IMR-90 (cell line): ENCODE measurements at regions not wholly inside any gene's neighbourhood (a gene's known extent, or its start where the extent isn't known, plus 50 kb on each side); places are given as distances from the start of the nearest gene placed in this dataset.

Experiments
- ATAC-seq: fragments of 200-7000 bp; cut with Tn5 transposase; 2 replicates; pipeline ENCODE4 v1.9.1; 2020; ENCODE audit warnings: low read depth, mild to moderate bottlenecking, moderate library complexity
- BruUV-seq: library from RNA; stranded (reverse); fragments of 400-500 nt; replicated peaks from 2 replicates; lab custom pipeline; 2021; lab: Mats Ljungman, UMichigan
- CTCF ChIA-PET: fragments of 300-600 bp; formaldehyde crosslinking; extraction: SDS; loops from one replicate; lab custom pipeline; 2021; ENCODE audit warnings: antibody characterized with exemption; lab: Yijun Ruan, JAX
- POLR2A ChIA-PET: fragments of 300-600 bp; sonication (Branson Sonifier 250); formaldehyde crosslinking; loops from one replicate; lab custom pipeline; 2022; ENCODE audit warnings: antibody characterized with exemption; ENCODE audit not compliant: unreplicated experiment; lab: Charles Lee
- DNase-seq: peaks from one replicate; pipeline ENCODE4 v3.0.0; 2013
- H2AFZ ChIP-seq: replicated peaks from 2 replicates; pipeline ENCODE3; 2013; ENCODE audit warnings: low read length, mild to moderate bottlenecking; ENCODE audit not compliant: poor library complexity
- H2AK5ac ChIP-seq: 2 replicates; pipeline ENCODE4 v1.6.1; 2013; ENCODE audit warnings: low read depth, low read length, inconsistent platforms
- H2AK9ac ChIP-seq: replicated peaks from 2 replicates; pipeline ENCODE3; 2013; ENCODE audit warnings: mild to moderate bottlenecking, low read depth, low read length, moderate library complexity; ENCODE audit not compliant: poor library complexity
- H2BK120ac ChIP-seq: 2 replicates; pipeline ENCODE4 v1.6.1; 2013; ENCODE audit warnings: low read depth, low read length, inconsistent platforms
- H2BK15ac ChIP-seq: 3 replicates; pipeline ENCODE4 v1.6.1; 2013; ENCODE audit warnings: low read depth, low read length, inconsistent platforms
- H2BK20ac ChIP-seq: 2 replicates; pipeline ENCODE4 v1.6.1; 2013; ENCODE audit warnings: low read depth, mild to moderate bottlenecking, inconsistent platforms, low read length, moderate library complexity
- H2BK5ac ChIP-seq: 2 replicates; pipeline ENCODE4 v1.6.1; 2013; ENCODE audit warnings: mild to moderate bottlenecking, low read depth, low read length, inconsistent platforms; ENCODE audit not compliant: poor library complexity, severe bottlenecking
- H3K14ac ChIP-seq: replicated peaks from 2 replicates; pipeline ENCODE4 v1.6.1; 2013; ENCODE audit warnings: low read depth, low read length, inconsistent platforms
- H3K18ac ChIP-seq: 2 replicates; pipeline ENCODE4 v1.6.1; 2013; ENCODE audit warnings: low read depth, low read length, control low read depth
- H3K23ac ChIP-seq: 2 replicates; pipeline ENCODE4 v1.6.1; 2013; ENCODE audit warnings: low read depth, low read length, inconsistent platforms
- H3K27ac ChIP-seq: 2 replicates; pipeline ENCODE4 v1.5.1; 2013; ENCODE audit warnings: mild to moderate bottlenecking, control low read depth, low read length; ENCODE audit not compliant: insufficient read depth
- H3K27me3 ChIP-seq: 2 replicates; pipeline ENCODE4 v1.6.1; 2013; ENCODE audit warnings: low read length; ENCODE audit not compliant: control insufficient read depth, insufficient read depth
- H3K36me3 ChIP-seq: 2 replicates; pipeline ENCODE4 v1.6.1; 2013; ENCODE audit warnings: low read length, mixed read lengths; ENCODE audit not compliant: control insufficient read depth, insufficient read depth
- H3K4ac ChIP-seq: 2 replicates; pipeline ENCODE4 v1.6.1; 2013; ENCODE audit warnings: low read depth, low read length, inconsistent platforms
- H3K4me1 ChIP-seq: 2 replicates; pipeline ENCODE4 v1.6.1; 2013; ENCODE audit warnings: low read length, mixed read lengths; ENCODE audit not compliant: control insufficient read depth, insufficient read depth
- H3K4me2 ChIP-seq: 2 replicates; pipeline ENCODE4 v1.6.1; 2013; ENCODE audit warnings: low read depth, mild to moderate bottlenecking, control low read depth, low read length, moderate library complexity
- H3K4me3 ChIP-seq: 2 replicates; pipeline ENCODE4 v1.5.1; 2013; ENCODE audit warnings: low read depth, mild to moderate bottlenecking, control low read depth, low read length, moderate library complexity; ENCODE audit not compliant: insufficient read depth
- H3K56ac ChIP-seq: 2 replicates; pipeline ENCODE4 v1.6.1; 2013; ENCODE audit warnings: low read length, inconsistent platforms; ENCODE audit not compliant: insufficient read depth; ENCODE audit errors: extremely low read depth
- H3K79me1 ChIP-seq, 2 experiments: 2 replicates each; pipeline ENCODE4 v1.6.1; 2013; ENCODE audit warnings: low read length in 2 of 2, inconsistent platforms in 1 of 2, low read depth in 1 of 2
- H3K9ac ChIP-seq: 2 replicates; pipeline ENCODE4 v1.6.1; 2013; ENCODE audit warnings: low read depth, low read length, control low read depth
- H3K9me1 ChIP-seq: 2 replicates; pipeline ENCODE4 v1.6.1; 2013; ENCODE audit warnings: low read length, inconsistent platforms; ENCODE audit not compliant: insufficient read depth
- H3K9me3 ChIP-seq: 2 replicates; pipeline ENCODE4 v1.6.1; 2013; ENCODE audit warnings: low read length; ENCODE audit not compliant: control insufficient read depth, insufficient read depth
- H4K20me1 ChIP-seq: 2 replicates; pipeline ENCODE4 v1.6.1; 2013; ENCODE audit warnings: low read length, inconsistent platforms; ENCODE audit not compliant: insufficient read depth
- H4K5ac ChIP-seq: 2 replicates; pipeline ENCODE4 v1.6.1; 2013; ENCODE audit warnings: mild to moderate bottlenecking, low read depth, low read length, control low read depth
- H4K8ac ChIP-seq, 2 experiments: 2 replicates each; pipeline ENCODE4 v1.6.1; 2013; ENCODE audit warnings: low read depth in 2 of 2, low read length in 2 of 2, control low read depth in 1 of 2, inconsistent platforms in 1 of 2
- H4K91ac ChIP-seq: 2 replicates; pipeline ENCODE4 v1.6.1; 2013; ENCODE audit warnings: low read depth, low read length, inconsistent platforms; ENCODE audit not compliant: insufficient read depth
- CTCF ChIP-seq: conservative IDR thresholded peaks from 2 replicates; pipeline ENCODE4 v1.5.1; 2012; ENCODE audit warnings: mild to moderate bottlenecking, low read depth, low read length, improper control_type of control experiment
- MAFK ChIP-seq: IDR thresholded peaks from 2 replicates; pipeline ENCODE4 v1.6.1; 2012; ENCODE audit warnings: low read depth, low read length, improper control_type of control experiment
- MAZ ChIP-seq: IDR thresholded peaks from 2 replicates; pipeline ENCODE4 v1.6.1; 2012; ENCODE audit warnings: low read depth, mild to moderate bottlenecking, low read length, improper control_type of control experiment, moderate library complexity, borderline replicate concordance
- MXI1 ChIP-seq: IDR thresholded peaks from 2 replicates; pipeline ENCODE4 v1.6.1; 2012; ENCODE audit warnings: low read depth, mild to moderate bottlenecking, low read length, moderate library complexity, borderline replicate concordance
- POLR2A ChIP-seq: IDR thresholded peaks from 2 replicates; pipeline ENCODE4 v1.6.1; 2012; ENCODE audit warnings: mild to moderate bottlenecking, low read depth, low read length
- RAD21 ChIP-seq: IDR thresholded peaks from 2 replicates; pipeline ENCODE4 v1.6.1; 2012; ENCODE audit warnings: low read length, improper control_type of control experiment
- SMC3 ChIP-seq: fragments of 150-350 bp; IDR thresholded peaks from 2 replicates; pipeline ENCODE4 v1.6.1; 2016; ENCODE audit warnings: low read depth, mild to moderate bottlenecking, antibody characterized with exemption, low read length, moderate library complexity
- USF2 ChIP-seq: fragments of 150-350 bp; IDR thresholded peaks from 2 replicates; pipeline ENCODE4 v1.6.1; 2017; ENCODE audit warnings: mild to moderate bottlenecking, antibody characterized with exemption, low read length, low read depth
- WGBS, 2 experiments: methylation state at CpG; one replicate each; pipeline versions ENCODE4 v1.1.5 to v1.1.7; 2013; ENCODE audit warnings: missing lambda C conversion rate in 2 of 2; ENCODE audit not compliant: insufficient read length in 1 of 2; ENCODE audit errors: extremely low coverage in 2 of 2; 5-methylcytosine and 5-hydroxymethylcytosine counted together
- dilution Hi-C: fragments of 300-500 bp; cut with HindIII; formaldehyde crosslinking; loops from one replicate; pipeline ENCODE4 v1.14.3; 2018; ENCODE audit warnings: low sequenced_read_pairs; ENCODE audit not compliant: unreplicated experiment
- in situ Hi-C: fragments of 300-500 bp; cut with MboI; formaldehyde crosslinking; loops from 3 replicates; pipeline ENCODE4 v1.14.3; 2019; ENCODE audit warnings: low sequenced_read_pairs, inconsistent platforms, mixed read lengths
- intact Hi-C: fragments of 100-400 bp; cut with micrococcal nuclease; formaldehyde crosslinking; loops from 2 replicates; pipeline ENCODE4 v1.10.0; 2022

GRCh38 chr1:60894130-60894529 is 188.2 kb upstream of the NFIA start:
- Histone ChIP-seq H3K9ac (no peak overlapping the region), H2BK5ac (no peak overlapping the region), H3K14ac (no peak overlapping the region), H4K20me1 (no peaks in the 10 kb centered on the region), H2AK9ac (no peak overlapping the region), H3K56ac (no peak overlapping the region), H3K18ac (no peak overlapping the region), H3K9me3 (no peaks in the 10 kb centered on the region), H3K9me1 (no peaks in the 10 kb centered on the region), H2BK20ac (no peak overlapping the region), H2AFZ (no peak overlapping the region), H3K27me3 (no peaks in the 10 kb centered on the region), H4K5ac (no peak overlapping the region), H3K23ac (no peak overlapping the region), H3K27ac (no peak overlapping the region), H2BK15ac (no peak overlapping the region), H3K79me1 (no peaks in the 10 kb centered on the region), H3K36me3 (no peaks in the 10 kb centered on the region), H3K4me2 (no peak overlapping the region), H3K4me3 (no peak overlapping the region), H2BK120ac (no peak overlapping the region), H3K4ac (no peak overlapping the region), H2AK5ac (no peak overlapping the region), H4K8ac (no peak overlapping the region), H3K4me1 (no peaks in the 10 kb centered on the region), H4K91ac (no peak overlapping the region)
- in situ Hi-C loops (no loop called here), intact Hi-C loops (no loop called here), dilution Hi-C loops (no loop called here)
- ChIA-PET POLR2A (no interaction called here), CTCF (no interaction called here)
- TF ChIP-seq POLR2A (no peak), USF2 (no peak), CTCF (no peak), MXI1 (no peak), SMC3 (no peak), RAD21 (no peak), MAZ (no peak), MAFK (no peak)
- DNase-seq (no peak), ATAC-seq (no peak)
- BruUV-seq = no TSS peak
- WGBS, 2 experiments = 69% methylated on average over 2 of the region's 3 CpGs; no CpG with 5 or more reads in 1 of the 2 experiments
